PC-3 (cell line): ENCODE measurements at regions not wholly inside any gene's neighbourhood (a gene's known extent, or its start where the extent isn't known, plus 50 kb on each side); places are given as distances from the start of the nearest gene placed in this dataset.

Source experiments
- ATAC-seq: fragments of 200-7000 bp; cut with Tn5 transposase; 2 replicates; pipeline ENCODE4 v1.9.1; 2020; ENCODE audit warnings: mild to moderate bottlenecking, moderate library complexity
- BruUV-seq: library from RNA; stranded (reverse); fragments of 400-500 nt; replicated peaks from 2 replicates; lab custom pipeline; 2021; lab: Mats Ljungman, UMichigan
- CTCF ChIA-PET: fragments of 300-600 bp; sonication (Branson Sonifier 250); formaldehyde crosslinking; loops from one replicate; lab custom pipeline; 2022; ENCODE audit warnings: antibody characterized with exemption; lab: Charles Lee
- POLR2A ChIA-PET: fragments of 300-600 bp; sonication (Branson Sonifier 250); formaldehyde crosslinking; loops from one replicate; lab custom pipeline; 2022; ENCODE audit warnings: antibody characterized with exemption; ENCODE audit not compliant: unreplicated experiment; lab: Charles Lee
- DNase-seq: peaks from one replicate; pipeline ENCODE4 v3.0.0-alpha.2; 2015
- H2AFZ ChIP-seq: fragments of 300-600 bp; sonication (generic); 2 replicates; pipeline ENCODE4 v1.6.0; 2016; ENCODE audit warnings: antibody characterized with exemption, low read length
- H3F3A ChIP-seq: fragments of 300-600 bp; sonication (generic); one replicate; pipeline ENCODE4 v1.6.0; 2017; ENCODE audit warnings: antibody characterized with exemption, low read length, control low read depth, mild to moderate bottlenecking; ENCODE audit not compliant: unreplicated experiment
- H3K27ac ChIP-seq: fragments of 300-600 bp; sonication (generic); 2 replicates; pipeline ENCODE4 v1.5.1; 2016; ENCODE audit warnings: mild to moderate bottlenecking, low read length
- H3K27me3 ChIP-seq: fragments of 300-600 bp; sonication (generic); 2 replicates; pipeline ENCODE4 v1.6.1; 2016; ENCODE audit warnings: low read length, mixed read lengths
- H3K36me3 ChIP-seq: fragments of 300-600 bp; sonication (generic); 2 replicates; pipeline ENCODE4 v1.6.1; 2016; ENCODE audit warnings: low read depth, mixed run types, low read length, mixed read lengths
- H3K4me1 ChIP-seq: fragments of 300-600 bp; sonication (generic); 2 replicates; pipeline ENCODE4 v1.5.1; 2016; ENCODE audit warnings: low read length; ENCODE audit not compliant: insufficient read depth
- H3K4me2 ChIP-seq: fragments of 300-600 bp; sonication (generic); 2 replicates; pipeline ENCODE4 v1.6.0; 2016; ENCODE audit warnings: low read length
- H3K4me3 ChIP-seq: fragments of 300-600 bp; sonication (generic); 2 replicates; pipeline ENCODE4 v1.5.1; 2016; ENCODE audit warnings: mild to moderate bottlenecking, low read length, mixed read lengths
- H3K79me2 ChIP-seq: fragments of 300-600 bp; sonication (generic); 2 replicates; pipeline ENCODE4 v1.6.1; 2017; ENCODE audit warnings: low read length, mixed read lengths
- H3K9ac ChIP-seq: fragments of 300-600 bp; sonication (generic); 2 replicates; pipeline ENCODE4 v1.6.0; 2016; ENCODE audit warnings: mild to moderate bottlenecking, low read length
- H3K9me2 ChIP-seq: fragments of 300-600 bp; sonication (generic); replicated peaks from 2 replicates; pipeline ENCODE4 v1.6.1; 2016; ENCODE audit warnings: mixed run types, low read length, mixed read lengths
- H3K9me3 ChIP-seq: fragments of 300-600 bp; sonication (generic); 2 replicates; pipeline ENCODE4 v1.6.1; 2016; ENCODE audit warnings: low read length, mixed read lengths
- H4K20me1 ChIP-seq: fragments of 300-600 bp; sonication (generic); 2 replicates; pipeline ENCODE4 v1.6.1; 2016; ENCODE audit warnings: low read length, mixed read lengths
- EZH2 ChIP-seq: fragments of 300-600 bp; sonication (generic); IDR thresholded peaks from one replicate; pipeline ENCODE4 v1.6.1; 2017; ENCODE audit warnings: antibody characterized with exemption, mild to moderate bottlenecking, low read length; ENCODE audit not compliant: unreplicated experiment
- EZH2phosphoT487 ChIP-seq: fragments of 300-600 bp; sonication (generic); IDR thresholded peaks from 2 replicates; pipeline ENCODE4 v1.6.1; 2018; ENCODE audit warnings: mild to moderate bottlenecking, antibody characterized with exemption, low read length, borderline replicate concordance
- intact Hi-C: fragments of 100-400 bp; cut with micrococcal nuclease; formaldehyde crosslinking; loops from 2 replicates; pipeline ENCODE4 v1.9.0; 2023
- TF ChIP-seq, protein P1 (sequence below): fragments of 300-600 bp; sonication (generic); conservative IDR thresholded peaks from 2 replicates; pipeline ENCODE4 v1.5.1; 2017; ENCODE audit warnings: antibody characterized with exemption, low read depth, mild to moderate bottlenecking, low read length

DNA sequence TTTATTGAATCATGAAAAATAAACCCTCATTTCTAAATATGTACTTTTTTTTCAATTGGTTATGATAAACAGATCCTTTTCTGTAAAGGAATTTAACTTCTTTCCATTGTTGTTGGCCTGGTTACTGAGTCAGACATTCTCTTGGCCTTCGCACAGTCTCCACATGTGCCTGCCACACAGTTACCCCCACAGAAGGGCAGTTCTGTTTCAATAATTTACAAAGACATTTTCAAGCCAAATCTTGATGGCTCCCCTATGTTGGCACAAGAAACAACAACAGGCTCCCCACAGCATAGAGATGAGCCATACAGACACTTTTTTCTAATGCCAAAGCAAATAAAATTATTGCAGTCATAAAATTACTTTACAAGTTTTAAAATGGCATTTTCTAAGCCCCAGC lies 55.6 kb upstream of the BEND6 start:
- DNase-seq (peak; percentile 47), ATAC-seq (peak; percentile 80)
- H3K9ac ChIP-seq, result no peak overlapping the region
- POLR2A ChIA-PET, result no interaction called here
- intact Hi-C loops, result loop anchor here (5.0 kb wide), 1 partner anchor 37 kb away; no protein-coding TSS in a partner anchor
- no peak overlapping the region for H3K4me3 ChIP-seq
- H3K27me3 ChIP-seq, result no peaks in the 10 kb centered on the region
- TF ChIP-seq EZH2, result no peak
- TF ChIP-seq EZH2phosphoT487, result no peak
- TF ChIP-seq, protein P1, sequence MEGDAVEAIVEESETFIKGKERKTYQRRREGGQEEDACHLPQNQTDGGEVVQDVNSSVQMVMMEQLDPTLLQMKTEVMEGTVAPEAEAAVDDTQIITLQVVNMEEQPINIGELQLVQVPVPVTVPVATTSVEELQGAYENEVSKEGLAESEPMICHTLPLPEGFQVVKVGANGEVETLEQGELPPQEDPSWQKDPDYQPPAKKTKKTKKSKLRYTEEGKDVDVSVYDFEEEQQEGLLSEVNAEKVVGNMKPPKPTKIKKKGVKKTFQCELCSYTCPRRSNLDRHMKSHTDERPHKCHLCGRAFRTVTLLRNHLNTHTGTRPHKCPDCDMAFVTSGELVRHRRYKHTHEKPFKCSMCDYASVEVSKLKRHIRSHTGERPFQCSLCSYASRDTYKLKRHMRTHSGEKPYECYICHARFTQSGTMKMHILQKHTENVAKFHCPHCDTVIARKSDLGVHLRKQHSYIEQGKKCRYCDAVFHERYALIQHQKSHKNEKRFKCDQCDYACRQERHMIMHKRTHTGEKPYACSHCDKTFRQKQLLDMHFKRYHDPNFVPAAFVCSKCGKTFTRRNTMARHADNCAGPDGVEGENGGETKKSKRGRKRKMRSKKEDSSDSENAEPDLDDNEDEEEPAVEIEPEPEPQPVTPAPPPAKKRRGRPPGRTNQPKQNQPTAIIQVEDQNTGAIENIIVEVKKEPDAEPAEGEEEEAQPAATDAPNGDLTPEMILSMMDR, result no peak
- H3K36me3 ChIP-seq, result peaks cover 3% of the 10 kb centered on the region; the same call in 1 of the 2 replicates
- BruUV-seq, result no TSS peak
- no peaks in the 10 kb centered on the region for H3K9me3 ChIP-seq
- H3K4me1 ChIP-seq, result peaks cover 18% of the 10 kb centered on the region
- H3K4me2 ChIP-seq, result no peak overlapping the region
- H2AFZ ChIP-seq, result no peak overlapping the region
- CTCF ChIA-PET, result no interaction called here
- no peaks in the 10 kb centered on the region for H3K79me2 ChIP-seq
- no peak overlapping the region for H3K27ac ChIP-seq
- no peaks in the 10 kb centered on the region for H3K9me2 ChIP-seq
- no peaks in the 10 kb centered on the region for H4K20me1 ChIP-seq
- no peaks in the 10 kb centered on the region for H3F3A ChIP-seq

DNA sequence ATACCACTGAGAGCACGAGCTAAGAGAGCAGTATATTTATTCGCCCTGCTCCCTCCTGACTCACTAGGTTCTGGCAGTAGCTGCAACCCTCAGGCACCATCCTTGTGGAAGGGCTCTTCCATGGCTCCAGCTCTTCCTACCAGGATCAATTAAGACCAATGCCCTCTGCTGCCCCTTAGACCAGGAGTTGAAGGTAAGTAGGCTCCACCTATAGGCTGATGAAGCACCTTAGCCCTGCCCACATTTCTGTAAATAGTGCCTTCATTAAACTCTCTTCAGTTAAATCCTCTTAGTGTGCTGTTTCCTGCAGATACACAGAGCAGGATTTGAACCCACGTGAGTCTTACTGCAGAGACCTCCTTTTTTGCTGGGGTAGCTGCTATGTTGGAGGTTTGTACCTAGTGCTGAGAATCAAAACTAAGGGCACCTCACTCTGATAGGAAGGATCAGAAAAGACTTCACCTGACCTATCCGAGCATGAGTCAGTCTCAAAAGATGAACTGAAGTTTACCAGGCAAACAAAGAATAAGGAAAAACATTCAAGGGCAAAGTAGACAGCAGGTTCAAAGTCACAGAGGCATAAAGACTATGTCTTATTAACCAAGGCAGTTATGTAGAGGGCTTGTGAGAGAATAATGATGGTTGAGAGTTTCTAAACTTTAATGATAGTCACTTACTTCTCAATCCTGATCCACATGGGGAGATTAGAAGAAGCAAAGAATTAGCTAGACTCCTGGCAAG lies 56.9 kb upstream of the BEND6 start:
- Histone ChIP-seq H4K20me1 (no peaks in the 10 kb centered on the region), H2AFZ (no peak overlapping the region), H3K4me2 (no peak overlapping the region), H3K4me3 (no peak overlapping the region), H3K79me2 (no peaks in the 10 kb centered on the region), H3K36me3 (peaks cover 3% of the 10 kb centered on the region; the same call in 1 of the 2 replicates), H3K27ac (no peak overlapping the region), H3F3A (no peaks in the 10 kb centered on the region), H3K9me3 (no peaks in the 10 kb centered on the region), H3K9me2 (no peaks in the 10 kb centered on the region), H3K27me3 (no peaks in the 10 kb centered on the region), H3K9ac (no peak overlapping the region), H3K4me1 (peaks cover 12% of the 10 kb centered on the region)
- no TSS peak for BruUV-seq
- CTCF ChIA-PET, result no interaction called here
- TF ChIP-seq, protein P1, result no peak
- no peak for TF ChIP-seq EZH2
- TF ChIP-seq EZH2phosphoT487, result no peak
- no peak for ATAC-seq
- no peak for DNase-seq
- POLR2A ChIA-PET, result no interaction called here
- intact Hi-C loops, result loop anchor here (5.0 kb wide), 1 partner anchor 36 kb away; no protein-coding TSS in a partner anchor

DNA sequence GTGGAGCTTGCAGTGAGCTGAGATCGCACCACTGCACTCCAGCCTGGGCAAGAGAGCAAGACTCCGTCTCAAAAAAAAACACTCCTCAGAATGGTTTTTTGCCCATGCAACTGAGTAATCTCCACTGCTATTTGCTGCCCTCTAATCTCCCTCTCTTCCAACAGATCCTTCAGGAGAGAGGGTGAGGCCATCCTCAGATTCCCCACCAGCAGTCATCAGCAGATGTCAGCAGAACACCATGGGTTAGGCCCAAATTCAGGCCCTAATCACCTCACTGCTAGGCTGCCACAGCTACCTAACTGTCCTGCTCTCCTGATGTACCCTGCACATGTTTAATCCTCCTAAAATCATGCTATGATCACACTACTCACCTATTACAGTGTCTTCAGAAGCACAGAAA lies 63.2 kb upstream of the BEND6 start:
- no peak overlapping the region for H3K9ac ChIP-seq
- CTCF ChIA-PET, result no interaction called here
- H3K36me3 ChIP-seq, result no peaks in the 10 kb centered on the region
- H3K4me1 ChIP-seq, result peaks cover 15% of the 10 kb centered on the region
- H2AFZ ChIP-seq, result no peak overlapping the region
- ATAC-seq (peak; percentile 49; the same call in 1 of the 2 replicates), DNase-seq (peak; percentile 30)
- TF ChIP-seq, protein P1, result 0 out of 2 replicates have a peak, but pooled peaks have one; percentile 21
- TF ChIP-seq EZH2phosphoT487, result no peak
- no peak for TF ChIP-seq EZH2
- no peak overlapping the region for H3K27ac ChIP-seq
- no peak overlapping the region for H3K4me3 ChIP-seq
- intact Hi-C loops, result no loop called here
- POLR2A ChIA-PET, result interaction anchor here (0.6 kb wide), 1 partner anchor 254 kb away, joined by 10 read pairs; no protein-coding TSS in a partner anchor
- H3F3A ChIP-seq, result no peaks in the 10 kb centered on the region
- H3K9me2 ChIP-seq, result no peaks in the 10 kb centered on the region
- no peaks in the 10 kb centered on the region for H3K9me3 ChIP-seq
- H3K27me3 ChIP-seq, result no peaks in the 10 kb centered on the region
- H3K79me2 ChIP-seq, result no peaks in the 10 kb centered on the region
- H4K20me1 ChIP-seq, result no peaks in the 10 kb centered on the region
- no TSS peak for BruUV-seq
- H3K4me2 ChIP-seq, result no peak overlapping the region
